Mucosa of descending colon (tissue), 3 donors: ENCODE measurements at regions not wholly inside any gene's neighbourhood (a gene's known extent, or its start where the extent isn't known, plus 50 kb on each side); places are given as distances from the start of the nearest gene placed in this dataset.

ENCODE experiments used
- ATAC-seq: fragments of 200-7000 bp; cut with Tn5 transposase; one replicate; pipeline ENCODE4 v1.9.1; 2020; ENCODE audit warnings: mild to moderate bottlenecking, moderate library complexity
- DNase-seq, 3 donors: peaks; one replicate each; pipeline ENCODE4 v3.0.0-alpha.2; 2020
- H3K36me3 ChIP-seq: fragments of 200-600 bp; one replicate; pipeline ENCODE4 v1.8.0; 2021; ENCODE audit warnings: low read depth, mild to moderate bottlenecking
- H3K4me1 ChIP-seq: fragments of 200-600 bp; one replicate; pipeline ENCODE4 v1.8.0; 2021; ENCODE audit warnings: low read depth, mild to moderate bottlenecking
- H3K4me3 ChIP-seq: fragments of 200-600 bp; one replicate; pipeline ENCODE4 v1.8.0; 2021; ENCODE audit warnings: mild to moderate bottlenecking
- H3K9me3 ChIP-seq: fragments of 200-600 bp; one replicate; pipeline ENCODE4 v1.8.0; 2021; ENCODE audit warnings: mild to moderate bottlenecking
- CTCF ChIP-seq: fragments of 200-600 bp; IDR thresholded peaks from one replicate; pipeline ENCODE4 v1.8.0; 2022; ENCODE audit warnings: antibody characterized with exemption, mild to moderate bottlenecking
- intact Hi-C, 2 donors: fragments of 100-400 bp; cut with DNase I in 1 of 2; cut with micrococcal nuclease in 1 of 2; formaldehyde crosslinking; loops; one replicate each; pipeline versions ENCODE4 v1.11.0 to v1.11.1; 2022; cut with DNase I, micrococcal nuclease
- donor health status: DM: no; HTN: no; CAD: no; lungs with moderate emphysema.
- donor health status: DM: no; HTN: no; CAD: no.
- donor health status: DM: no; HTN: yes; CAD: no.

GRCh38 chr12:11958221-11959091, 112.3 kb upstream of the BCL2L14 start:
- H3K4me3 ChIP-seq, result no peak overlapping the region
- no peaks in the 10 kb centered on the region for H3K4me1 ChIP-seq
- H3K9me3 ChIP-seq, result no peaks in the 10 kb centered on the region
- TF ChIP-seq CTCF, result no peak
- intact Hi-C loops, result no loop called here
- DNase-seq (no peak), ATAC-seq (peak; percentile 44)
- H3K36me3 ChIP-seq, result no peaks in the 10 kb centered on the region

GRCh38 chr12:11959117-11959823, 111.5 kb upstream of the BCL2L14 start:
- peak; percentile 76 for ATAC-seq
- intact Hi-C loops, result no loop called here
- H3K4me3 ChIP-seq, result no peak overlapping the region
- H3K36me3 ChIP-seq, result no peaks in the 10 kb centered on the region
- H3K9me3 ChIP-seq, result no peaks in the 10 kb centered on the region
- no peak for TF ChIP-seq CTCF
- H3K4me1 ChIP-seq, result no peaks in the 10 kb centered on the region
- DNase-seq, result no peak

GRCh38 chr12:11960646-11961045, 110.1 kb upstream of the BCL2L14 start:
- intact Hi-C loops, result no loop called here
- no peak for ATAC-seq
- Histone ChIP-seq H3K36me3 (no peaks in the 10 kb centered on the region), H3K4me3 (no peak overlapping the region), H3K4me1 (no peaks in the 10 kb centered on the region), H3K9me3 (no peaks in the 10 kb centered on the region)
- no peak for DNase-seq
- no peak for TF ChIP-seq CTCF

- TF ChIP-seq CTCF, result no peak
- Histone ChIP-seq H3K4me1 (no peaks in the 10 kb centered on the region), H3K4me3 (no peak overlapping the region), H3K36me3 (no peaks in the 10 kb centered on the region), H3K9me3 (no peaks in the 10 kb centered on the region)
- intact Hi-C loops, result no loop called here
- no peak for ATAC-seq
- DNase-seq, result no peak
Measured at GRCh38 chr12:11961686-11962085, 109.1 kb upstream of the BCL2L14 start.

GRCh38 chr12:11962860-11963259, 107.9 kb upstream of the BCL2L14 start:
- H3K9me3 ChIP-seq, result no peaks in the 10 kb centered on the region
- no peak for DNase-seq
- no peak overlapping the region for H3K4me3 ChIP-seq
- H3K4me1 ChIP-seq, result no peaks in the 10 kb centered on the region
- no peaks in the 10 kb centered on the region for H3K36me3 ChIP-seq
- intact Hi-C loops, result no loop called here
- ATAC-seq, result no peak
- no peak for TF ChIP-seq CTCF
